K562 (cell line): ENCODE measurements at regions not wholly inside any gene's neighbourhood (a gene's known extent, or its start where the extent isn't known, plus 50 kb on each side); places are given as distances from the start of the nearest gene placed in this dataset.

ENCODE experiments used
- ATAC-seq: fragments of 200-7000 bp; cut with Tn5 transposase; 3 replicates; pipeline ENCODE4 v1.9.1; 2020; ENCODE audit warnings: moderate library complexity
- BruUV-seq: library from RNA; stranded (reverse); fragments of 400-500 nt; replicated peaks from 2 replicates; lab custom pipeline; 2021; lab: Mats Ljungman, UMichigan
- CTCF ChIA-PET: fragments of 300-600 bp; formaldehyde crosslinking; extraction: SDS; loops from one replicate; lab custom pipeline; 2021; ENCODE audit warnings: low intra/inter-chr PET ratio; lab: Yijun Ruan, JAX
- POLR2A ChIA-PET: fragments of 300-600, 350-650 bp; sonication (Branson Sonifier 250); formaldehyde crosslinking; extraction: SDS; loops from one replicate; lab custom pipeline; 2021; ENCODE audit warnings: antibody characterized with exemption, inconsistent platforms; lab: Yijun Ruan, JAX
- DNase-seq, 4 experiments: peaks; one replicate each; pipeline versions ENCODE4 v3.0.0 to v3.0.0-alpha.2; 2011 to 2018; ENCODE audit warnings: low spot score in 3 of 4, mixed read lengths in 3 of 4; ENCODE audit errors: extremely low read depth in 1 of 4
- FAIRE-seq: peaks from 2 replicates; lab custom pipeline; 2011; peaks lifted over from hg19 to GRCh38; lab: Jason Lieb, UNC
- H2AFZ ChIP-seq: 2 replicates; pipeline ENCODE4 v1.6.0; 2011; ENCODE audit warnings: low read depth, low read length, control low read depth, inconsistent platforms
- H3K27ac ChIP-seq: fragments of 200-600 bp; 3 replicates; pipeline ENCODE4 v1.8.0; 2011; ENCODE audit warnings: low read depth, mild to moderate bottlenecking, control low read depth, inconsistent platforms, low read length, moderate library complexity, mixed read lengths; ENCODE audit errors: extremely low read depth
- H3K27me3 ChIP-seq, 2 experiments: fragments of 300-600 bp in 1 of 2; 2 replicates in 1 of 2; 3 replicates in 1 of 2; pipeline versions ENCODE4 v1.6.0 to v1.8.0; 2011; ENCODE audit warnings: inconsistent platforms in 2 of 2, low read length in 2 of 2, mild to moderate bottlenecking in 1 of 2, mixed read lengths in 1 of 2, moderate library complexity in 1 of 2; ENCODE audit not compliant: control insufficient read depth in 2 of 2, insufficient read depth in 2 of 2
- H3K36me3 ChIP-seq: fragments of 300-600 bp; 3 replicates; pipeline ENCODE4 v1.8.0; 2011; ENCODE audit warnings: mild to moderate bottlenecking, low read length, inconsistent platforms; ENCODE audit not compliant: control insufficient read depth, insufficient read depth
- H3K4me1 ChIP-seq, 2 experiments: fragments of 200-600 bp in 1 of 2; replicated peaks in 1 of 2; 2 replicates in 1 of 2; 3 replicates in 1 of 2; pipeline versions ENCODE4 v1.5.1 to v1.8.0; 2011; ENCODE audit warnings: inconsistent platforms in 2 of 2, low read length in 2 of 2, mild to moderate bottlenecking in 1 of 2, mixed read lengths in 1 of 2, moderate library complexity in 1 of 2; ENCODE audit not compliant: control insufficient read depth in 2 of 2, insufficient read depth in 2 of 2
- H3K4me2 ChIP-seq: 2 replicates; pipeline ENCODE4 v1.6.1; 2011; ENCODE audit warnings: low read length, control low read depth, inconsistent platforms, mixed read lengths; ENCODE audit not compliant: insufficient read depth
- H3K4me3 ChIP-seq: fragments of 200-600 bp; sonication (generic), shearing (Covaris generic); 2 replicates; pipeline ENCODE4 v1.5.1; 2016; ENCODE audit warnings: control low read depth, inconsistent platforms
- H3K79me2 ChIP-seq: fragments of 200-600 bp; 3 replicates; pipeline ENCODE4 v1.8.0; 2011; ENCODE audit warnings: low read length, inconsistent platforms; ENCODE audit not compliant: control insufficient read depth, insufficient read depth
- H3K9ac ChIP-seq, 2 experiments: 2 replicates each; pipeline versions ENCODE4 v1.6.0 to v1.6.1; 2011; ENCODE audit warnings: low read depth in 2 of 2, low read length in 2 of 2, control low read depth in 1 of 2, inconsistent platforms in 1 of 2, mild to moderate bottlenecking in 1 of 2, mixed read lengths in 1 of 2; ENCODE audit not compliant: insufficient read depth in 1 of 2
- H3K9me1 ChIP-seq: one replicate; pipeline ENCODE4 v1.6.0; 2011; ENCODE audit warnings: inconsistent platforms, mild to moderate bottlenecking, low read length, moderate library complexity; ENCODE audit not compliant: control insufficient read depth, insufficient read depth
- H3K9me3 ChIP-seq: replicated peaks from 2 replicates; pipeline ENCODE4 v1.5.1; 2011; ENCODE audit warnings: low read depth, low read length, inconsistent platforms; ENCODE audit not compliant: control insufficient read depth, insufficient read depth
- H4K20me1 ChIP-seq: replicated peaks from 2 replicates; pipeline ENCODE4 v1.6.1; 2011; ENCODE audit warnings: low read length, inconsistent platforms, mixed read lengths; ENCODE audit not compliant: control insufficient read depth, insufficient read depth
- DACH1 ChIP-seq: fragments of 450-650 bp; IDR thresholded peaks from 2 replicates; pipeline ENCODE4 v1.6.1; 2018; ENCODE audit not compliant: partially characterized antibody
- E2F6 ChIP-seq, 2 experiments: IDR thresholded peaks; 2 replicates each; pipeline ENCODE4 v1.6.1; 2011; ENCODE audit warnings: borderline replicate concordance in 1 of 2, control low read depth in 1 of 2, low read depth in 1 of 2, low read length in 1 of 2, mild to moderate bottlenecking in 1 of 2, mixed read lengths in 1 of 2, moderate library complexity in 1 of 2; ENCODE audit not compliant: insufficient read depth in 1 of 2, insufficient read length in 1 of 2, poor library complexity in 1 of 2, severe bottlenecking in 1 of 2; ENCODE audit errors: extremely low read depth in 1 of 2
- ETS2 ChIP-seq: IDR thresholded peaks from 2 replicates; pipeline ENCODE4 v1.6.1; 2016; ENCODE audit warnings: borderline replicate concordance, missing genetic modification characterization, mild to moderate bottlenecking, moderate library complexity, missing compliant biosample characterization; ENCODE audit not compliant: poor library complexity, severe bottlenecking
- HDAC3 ChIP-seq: fragments of 450-650 bp; IDR thresholded peaks from 2 replicates; pipeline ENCODE4 v1.6.1; 2018; ENCODE audit warnings: borderline replicate concordance, mild to moderate bottlenecking, moderate library complexity; ENCODE audit not compliant: partially characterized antibody
- POLR3G ChIP-seq: IDR thresholded peaks from 2 replicates; pipeline ENCODE4 v1.6.1; 2011; ENCODE audit not compliant: insufficient read length, insufficient replicate concordance; ENCODE audit errors: extremely low read depth
- WGBS: fragments of 100-300 bp; shearing (Covaris generic); methylation state at CpG from one replicate; pipeline ENCODE4 v1.1.6; 2016; ENCODE audit warnings: low coverage, mixed read lengths; ENCODE audit not compliant: insufficient coverage; ENCODE audit errors: missing lambda C conversion rate; 5-methylcytosine and 5-hydroxymethylcytosine counted together
- in situ Hi-C: fragments of 300-500 bp; cut with MboI; formaldehyde crosslinking; loops from 4 replicates; pipeline ENCODE4 v1.15.0; 2018; ENCODE audit warnings: inconsistent platforms, mixed read lengths
- intact Hi-C: fragments of 100-400 bp; cut with micrococcal nuclease; formaldehyde crosslinking; loops from 2 replicates; pipeline ENCODE4 v1.14.2; 2022
- TF ChIP-seq, protein P1 (sequence below): fragments of 250-450 bp; sonication (Bioruptor Pico); IDR thresholded peaks from 2 replicates; pipeline ENCODE4 v1.8.0; 2022; ENCODE audit warnings: moderate library complexity, mild to moderate bottlenecking, inconsistent platforms
- TF ChIP-seq, protein P2 (sequence below), 2 experiments: fragments of 450-650 bp; formaldehyde crosslinking in 1 of 2; IDR thresholded peaks; 2 replicates each; pipeline versions ENCODE4 v1.4.0 to v1.6.1; 2014 to 2020; ENCODE audit warnings: mild to moderate bottlenecking in 2 of 2, borderline replicate concordance in 1 of 2, low read depth in 1 of 2

GRCh38 chr5:125976421-125977000 is 446.7 kb upstream of the GRAMD2B start:
- Histone ChIP-seq H3K4me1 (no peaks in the 10 kb centered on the region), H2AFZ (no peak overlapping the region), H3K79me2 (no peaks in the 10 kb centered on the region), H3K36me3 (no peaks in the 10 kb centered on the region), H3K9me3 (no peaks in the 10 kb centered on the region), H3K4me3 (no peak overlapping the region), H3K9me1 (no peaks in the 10 kb centered on the region), H4K20me1 (no peaks in the 10 kb centered on the region), H3K4me2 (no peak overlapping the region), H3K27ac (no peak overlapping the region), H3K27me3 (no peaks in the 10 kb centered on the region), H3K9ac (no peak overlapping the region)
- DNase-seq, result no peak
- POLR2A ChIA-PET, result no interaction called here
- in situ Hi-C loops, result no loop called here
- CTCF ChIA-PET, result no interaction called here
- no peak for ATAC-seq
- 3% methylated on average over 2 of the region's 2 CpGs for WGBS
- no peak for FAIRE-seq
- no TSS peak for BruUV-seq
- intact Hi-C loops, result no loop called here
- TF ChIP-seq, protein P1, sequence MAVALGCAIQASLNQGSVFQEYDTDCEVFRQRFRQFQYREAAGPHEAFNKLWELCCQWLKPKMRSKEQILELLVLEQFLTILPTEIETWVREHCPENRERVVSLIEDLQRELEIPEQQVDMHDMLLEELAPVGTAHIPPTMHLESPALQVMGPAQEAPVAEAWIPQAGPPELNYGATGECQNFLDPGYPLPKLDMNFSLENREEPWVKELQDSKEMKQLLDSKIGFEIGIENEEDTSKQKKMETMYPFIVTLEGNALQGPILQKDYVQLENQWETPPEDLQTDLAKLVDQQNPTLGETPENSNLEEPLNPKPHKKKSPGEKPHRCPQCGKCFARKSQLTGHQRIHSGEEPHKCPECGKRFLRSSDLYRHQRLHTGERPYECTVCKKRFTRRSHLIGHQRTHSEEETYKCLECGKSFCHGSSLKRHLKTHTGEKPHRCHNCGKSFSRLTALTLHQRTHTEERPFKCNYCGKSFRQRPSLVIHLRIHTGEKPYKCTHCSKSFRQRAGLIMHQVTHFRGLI (CRISPR knock-in tag), result no peak
- TF ChIP-seq ETS2 (tag), result no peak
- TF ChIP-seq HDAC3, result no peak
- TF ChIP-seq E2F6 (IDR thresholded peaks at IDR 0.05; ENCODE audit: borderline replicate concordance in 1 of 2, extremely low read depth in 1 of 2, insufficient read depth in 1 of 2, insufficient read length in 1 of 2, low read depth in 1 of 2, low read length in 1 of 2, poor library complexity in 1 of 2, severe bottlenecking in 1 of 2), result no peak
- TF ChIP-seq DACH1, result no peak
- TF ChIP-seq POLR3G, result no peak
- TF ChIP-seq, protein P2, sequence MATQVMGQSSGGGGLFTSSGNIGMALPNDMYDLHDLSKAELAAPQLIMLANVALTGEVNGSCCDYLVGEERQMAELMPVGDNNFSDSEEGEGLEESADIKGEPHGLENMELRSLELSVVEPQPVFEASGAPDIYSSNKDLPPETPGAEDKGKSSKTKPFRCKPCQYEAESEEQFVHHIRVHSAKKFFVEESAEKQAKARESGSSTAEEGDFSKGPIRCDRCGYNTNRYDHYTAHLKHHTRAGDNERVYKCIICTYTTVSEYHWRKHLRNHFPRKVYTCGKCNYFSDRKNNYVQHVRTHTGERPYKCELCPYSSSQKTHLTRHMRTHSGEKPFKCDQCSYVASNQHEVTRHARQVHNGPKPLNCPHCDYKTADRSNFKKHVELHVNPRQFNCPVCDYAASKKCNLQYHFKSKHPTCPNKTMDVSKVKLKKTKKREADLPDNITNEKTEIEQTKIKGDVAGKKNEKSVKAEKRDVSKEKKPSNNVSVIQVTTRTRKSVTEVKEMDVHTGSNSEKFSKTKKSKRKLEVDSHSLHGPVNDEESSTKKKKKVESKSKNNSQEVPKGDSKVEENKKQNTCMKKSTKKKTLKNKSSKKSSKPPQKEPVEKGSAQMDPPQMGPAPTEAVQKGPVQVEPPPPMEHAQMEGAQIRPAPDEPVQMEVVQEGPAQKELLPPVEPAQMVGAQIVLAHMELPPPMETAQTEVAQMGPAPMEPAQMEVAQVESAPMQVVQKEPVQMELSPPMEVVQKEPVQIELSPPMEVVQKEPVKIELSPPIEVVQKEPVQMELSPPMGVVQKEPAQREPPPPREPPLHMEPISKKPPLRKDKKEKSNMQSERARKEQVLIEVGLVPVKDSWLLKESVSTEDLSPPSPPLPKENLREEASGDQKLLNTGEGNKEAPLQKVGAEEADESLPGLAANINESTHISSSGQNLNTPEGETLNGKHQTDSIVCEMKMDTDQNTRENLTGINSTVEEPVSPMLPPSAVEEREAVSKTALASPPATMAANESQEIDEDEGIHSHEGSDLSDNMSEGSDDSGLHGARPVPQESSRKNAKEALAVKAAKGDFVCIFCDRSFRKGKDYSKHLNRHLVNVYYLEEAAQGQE (IDR thresholded peaks at IDR 0.05; ENCODE audit: borderline replicate concordance), result no peak
- TF ChIP-seq, protein P2 (CRISPR knock-in tag; IDR thresholded peaks at IDR 0.05; ENCODE audit: low read depth), result no peak
